ENCODE measurements at regions not wholly inside any gene's neighbourhood (a gene's known extent, or its start where the extent isn't known, plus 50 kb on each side); places are given as distances from the start of the nearest gene placed in this dataset.

- POLR2A ChIA-PET (ENCODE audit: unreplicated experiment), result no interaction called here
- no peak overlapping the region for H2AFZ ChIP-seq
- no peaks in the 10 kb centered on the region for H3K4me1 ChIP-seq (replicated peaks; ENCODE audit: insufficient read depth)
- no peaks in the 10 kb centered on the region for H3K36me3 ChIP-seq (ENCODE audit: low read depth)
- H3K9me3 ChIP-seq (ENCODE audit: insufficient read depth, low read depth), result no peaks in the 10 kb centered on the region
- no peaks in the 10 kb centered on the region for H3K9me2 ChIP-seq (ENCODE audit: insufficient read depth)
- CTCF ChIA-PET, result no interaction called here
- H3K4me3 ChIP-seq, result no peak overlapping the region
- H3K79me2 ChIP-seq (ENCODE audit: low read depth), result no peaks in the 10 kb centered on the region
- no peaks in the 10 kb centered on the region for H3F3A ChIP-seq (ENCODE audit: insufficient read depth, low read depth)
- intact Hi-C loops (cut with micrococcal nuclease; ENCODE audit: unreplicated experiment), result no loop called here
- no peak for TF ChIP-seq CTCF (conservative IDR thresholded peaks at IDR 0.05)
- no peak for TF ChIP-seq EZH2 (IDR thresholded peaks at IDR 0.05; ENCODE audit: low read depth)
- H3K27me3 ChIP-seq (ENCODE audit: insufficient read depth, low read depth), result peaks cover 11% of the 10 kb centered on the region
- H3K4me2 ChIP-seq, result no peak overlapping the region
- no TSS peak for BruUV-seq (replicated peaks)
- H4K20me1 ChIP-seq (ENCODE audit: insufficient read depth), result no peaks in the 10 kb centered on the region
- no peak for DNase-seq
- no peak overlapping the region for H3K27ac ChIP-seq
These were observed 126.7 kb upstream of the CXCL12 start for GRCh38 chr10:44511601-44512000.

GRCh38 chr10:44512431-44513022 is 127.6 kb upstream of the CXCL12 start:
- Histone ChIP-seq H2AFZ (no peak overlapping the region), H4K20me1 (ENCODE audit: insufficient read depth) (no peaks in the 10 kb centered on the region), H3K79me2 (ENCODE audit: low read depth) (no peaks in the 10 kb centered on the region), H3K27me3 (ENCODE audit: insufficient read depth, low read depth) (peaks cover 15% of the 10 kb centered on the region), H3K4me2 (no peak overlapping the region), H3K36me3 (ENCODE audit: low read depth) (no peaks in the 10 kb centered on the region), H3K9me3 (ENCODE audit: insufficient read depth, low read depth) (no peaks in the 10 kb centered on the region), H3K4me1 (replicated peaks; ENCODE audit: insufficient read depth) (no peaks in the 10 kb centered on the region), H3K9me2 (ENCODE audit: insufficient read depth) (no peaks in the 10 kb centered on the region), H3K27ac (no peak overlapping the region), H3F3A (ENCODE audit: insufficient read depth, low read depth) (no peaks in the 10 kb centered on the region), H3K4me3 (no peak overlapping the region)
- POLR2A ChIA-PET (ENCODE audit: unreplicated experiment), result no interaction called here
- DNase-seq, result no peak
- no TSS peak for BruUV-seq (replicated peaks)
- TF ChIP-seq CTCF (conservative IDR thresholded peaks at IDR 0.05) (no peak), EZH2 (IDR thresholded peaks at IDR 0.05; ENCODE audit: low read depth) (no peak)
- intact Hi-C loops (cut with micrococcal nuclease; ENCODE audit: unreplicated experiment), result no loop called here
- CTCF ChIA-PET, result no interaction called here

GRCh38 chr10:44513591-44513990 is 128.7 kb upstream of the CXCL12 start:
- no peak overlapping the region for H3K4me3 ChIP-seq
- intact Hi-C loops (cut with micrococcal nuclease; ENCODE audit: unreplicated experiment), result no loop called here
- H3K36me3 ChIP-seq (ENCODE audit: low read depth), result no peaks in the 10 kb centered on the region
- BruUV-seq (replicated peaks), result no TSS peak
- no peak overlapping the region for H3K27ac ChIP-seq
- H3K27me3 ChIP-seq (ENCODE audit: insufficient read depth, low read depth), result peaks cover 15% of the 10 kb centered on the region
- H3K9me2 ChIP-seq (ENCODE audit: insufficient read depth), result no peaks in the 10 kb centered on the region
- POLR2A ChIA-PET (ENCODE audit: unreplicated experiment), result no interaction called here
- no peaks in the 10 kb centered on the region for H4K20me1 ChIP-seq (ENCODE audit: insufficient read depth)
- no peaks in the 10 kb centered on the region for H3K4me1 ChIP-seq (replicated peaks; ENCODE audit: insufficient read depth)
- H3K79me2 ChIP-seq (ENCODE audit: low read depth), result no peaks in the 10 kb centered on the region
- H3K4me2 ChIP-seq, result no peak overlapping the region
- no peak overlapping the region for H2AFZ ChIP-seq
- H3F3A ChIP-seq (ENCODE audit: insufficient read depth, low read depth), result no peaks in the 10 kb centered on the region
- no peak for TF ChIP-seq EZH2 (IDR thresholded peaks at IDR 0.05; ENCODE audit: low read depth)
- TF ChIP-seq CTCF (conservative IDR thresholded peaks at IDR 0.05), result no peak
- no peak for DNase-seq
- no peaks in the 10 kb centered on the region for H3K9me3 ChIP-seq (ENCODE audit: insufficient read depth, low read depth)
- CTCF ChIA-PET, result no interaction called here

Measured in PC-9 (cell line).